ENCODE measurements at regions not wholly inside any gene's neighbourhood (a gene's known extent, or its start where the extent isn't known, plus 50 kb on each side); places are given as distances from the start of the nearest gene placed in this dataset.
"Not testable (repeated sequence)": the region's sequence is repeated elsewhere in the genome, so short reads cannot be mapped to it uniquely, and the experiment has no call there.

GRCh38 chr10:64041989-64042490 is 520.8 kb downstream of the REEP3 start:
- CTCF ChIA-PET: interaction anchor here (0.8 to 1.4 kb wide), 2 partner anchors 8 to 22 kb away, joined by 3 to 4 read pairs; no protein-coding TSS in a partner anchor
- DNase-seq: no peak
- Mint-ChIP-seq H3K9me3 (no peaks in the 10 kb centered on the region), H3K4me3 (peak overlapping the region in 5 of 7 donors; percentile 5 to 64 (median 39)), H3K27me3 (peaks cover 5 to 19% of the 10 kb centered on the region in 2 donors), H3K36me3 (no peaks in the 10 kb centered on the region), H3K27ac (peak overlapping the region in 1 of 8 donors; percentile 14), H3K4me1 (peaks cover 6 to 10% (median 6%) of the 10 kb centered on the region in 3 donors)
- H3K4me3 ChIP-seq (ENCODE audit: low read length): no peak overlapping the region
- H3K36me3 ChIP-seq (ENCODE audit: insufficient read depth, low read length): no peaks in the 10 kb centered on the region
- H3K27ac ChIP-seq (ENCODE audit: low read depth, low read length): no peak overlapping the region
- no peaks in the 10 kb centered on the region for H3K27me3 ChIP-seq (ENCODE audit: insufficient read depth, low read length, poor library complexity, severe bottlenecking)
- H3K9me3 ChIP-seq (ENCODE audit: low read length): no peaks in the 10 kb centered on the region
- POLR2A ChIA-PET: no interaction called here
- H3K4me1 ChIP-seq (ENCODE audit: insufficient read depth, low read length): peaks cover 4% of the 10 kb centered on the region

GRCh38 chr10:64044098-64044497 is 522.9 kb downstream of the REEP3 start:
- H3K27ac ChIP-seq (ENCODE audit: low read depth, low read length): no peak overlapping the region
- Mint-ChIP-seq H3K36me3 (no peaks in the 10 kb centered on the region), H3K9me3 (no peaks in the 10 kb centered on the region), H3K27me3 (peaks cover 3 to 11% of the 10 kb centered on the region in 2 donors), H3K4me3 (no peak overlapping the region), H3K27ac (no peak overlapping the region), H3K4me1 (peaks cover 6 to 10% (median 6%) of the 10 kb centered on the region in 3 donors)
- H3K9me3 ChIP-seq (ENCODE audit: low read length): no peaks in the 10 kb centered on the region
- POLR2A ChIA-PET: no interaction called here
- CTCF ChIA-PET: no interaction called here
- no peak for DNase-seq
- H3K36me3 ChIP-seq (ENCODE audit: insufficient read depth, low read length): no peaks in the 10 kb centered on the region
- H3K4me3 ChIP-seq (ENCODE audit: low read length): no peak overlapping the region
- H3K4me1 ChIP-seq (ENCODE audit: insufficient read depth, low read length): peaks cover 4% of the 10 kb centered on the region
- H3K27me3 ChIP-seq (ENCODE audit: insufficient read depth, low read length, poor library complexity, severe bottlenecking): no peaks in the 10 kb centered on the region

DNA sequence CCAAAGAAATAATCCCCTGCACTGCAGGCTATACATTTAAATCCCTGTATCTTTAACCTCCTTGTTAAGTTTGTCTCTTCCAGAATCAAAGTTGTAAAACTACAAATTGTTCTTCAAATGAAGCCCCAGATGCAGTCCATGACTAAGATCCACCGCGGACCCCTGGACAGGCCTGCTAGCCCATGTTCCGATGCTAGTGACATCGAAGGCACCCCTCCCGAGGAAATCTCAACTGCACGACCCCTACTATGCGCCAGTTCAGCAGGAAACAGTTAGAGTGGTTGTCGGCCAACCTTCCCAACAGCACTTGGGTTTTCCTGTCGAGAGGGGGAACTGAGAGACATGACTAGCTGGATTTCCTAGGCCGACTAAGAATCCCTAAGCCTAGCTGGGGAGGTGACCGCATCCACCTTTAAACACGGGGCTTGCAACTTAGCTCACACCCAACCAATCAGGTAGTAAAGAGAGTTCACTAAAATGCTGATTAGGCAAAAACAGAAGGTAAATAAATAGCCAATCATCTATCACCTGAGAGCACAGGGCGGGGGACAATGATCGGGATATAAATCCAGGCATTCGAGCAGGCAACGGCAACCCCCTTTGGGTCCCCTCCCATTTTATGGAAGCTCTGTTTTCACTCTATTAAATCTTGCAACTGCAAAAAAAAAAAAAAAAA is 523.9 kb downstream of the REEP3 start:
- DNase-seq; H3K27ac ChIP-seq (ENCODE audit: low read depth, low read length); H3K36me3 Mint-ChIP-seq; POLR2A ChIA-PET; H3K27ac Mint-ChIP-seq; H3K9me3 Mint-ChIP-seq; H3K4me3 ChIP-seq (ENCODE audit: low read length); CTCF ChIA-PET; H3K9me3 ChIP-seq (ENCODE audit: low read length); H3K4me1 Mint-ChIP-seq; H3K27me3 Mint-ChIP-seq; H3K36me3 ChIP-seq (ENCODE audit: insufficient read depth, low read length); H3K27me3 ChIP-seq (ENCODE audit: insufficient read depth, low read length, poor library complexity, severe bottlenecking); H3K4me3 Mint-ChIP-seq; H3K4me1 ChIP-seq (ENCODE audit: insufficient read depth, low read length): not testable (repeated sequence)

DNA sequence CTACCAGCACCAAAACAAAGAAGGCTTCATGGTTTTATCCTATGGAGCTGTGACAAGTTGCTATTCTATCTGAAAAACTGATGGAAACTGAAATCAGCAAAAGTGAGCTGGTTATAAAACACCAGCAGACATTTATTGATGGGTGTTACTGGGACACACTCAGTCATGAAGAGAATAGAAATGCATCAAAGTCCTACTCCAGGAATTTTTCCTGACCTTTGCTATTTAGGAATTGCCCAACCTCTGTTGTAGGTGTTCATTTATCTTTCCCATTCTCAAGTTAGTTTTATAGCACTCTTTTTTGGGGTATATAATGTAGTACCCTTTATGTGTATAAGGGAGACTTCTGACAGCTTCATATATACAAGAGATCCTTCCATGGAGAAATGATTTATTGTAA is 533.2 kb downstream of the REEP3 start:
- H3K27me3 Mint-ChIP-seq: no peaks in the 10 kb centered on the region
- POLR2A ChIA-PET: no interaction called here
- H3K36me3 Mint-ChIP-seq: no peaks in the 10 kb centered on the region
- H3K4me3 ChIP-seq (ENCODE audit: low read length): no peak overlapping the region
- H3K4me3 Mint-ChIP-seq: no peak overlapping the region
- no peak overlapping the region for H3K27ac Mint-ChIP-seq
- no peaks in the 10 kb centered on the region for H3K9me3 ChIP-seq (ENCODE audit: low read length)
- no peaks in the 10 kb centered on the region for H3K4me1 Mint-ChIP-seq
- no peak overlapping the region for H3K27ac ChIP-seq (ENCODE audit: low read depth, low read length)
- no peak for DNase-seq
- H3K36me3 ChIP-seq (ENCODE audit: insufficient read depth, low read length): no peaks in the 10 kb centered on the region
- H3K4me1 ChIP-seq (ENCODE audit: insufficient read depth, low read length): no peaks in the 10 kb centered on the region
- H3K9me3 Mint-ChIP-seq: peaks cover 0 to 4% (median 0%) of the 10 kb centered on the region in 5 donors
- CTCF ChIA-PET: no interaction called here
- H3K27me3 ChIP-seq (ENCODE audit: insufficient read depth, low read length, poor library complexity, severe bottlenecking): no peaks in the 10 kb centered on the region

GRCh38 chr10:64059884-64060283 is 538.7 kb downstream of the REEP3 start:
- H3K36me3 ChIP-seq (ENCODE audit: insufficient read depth, low read length): no peaks in the 10 kb centered on the region
- Mint-ChIP-seq H3K36me3 (no peaks in the 10 kb centered on the region), H3K4me3 (no peak overlapping the region), H3K4me1 (no peaks in the 10 kb centered on the region), H3K9me3 (peaks cover 0 to 2% (median 0%) of the 10 kb centered on the region in 5 donors), H3K27ac (no peak overlapping the region), H3K27me3 (peaks cover 0 to 6% of the 10 kb centered on the region in 2 donors)
- no peak for DNase-seq
- H3K4me3 ChIP-seq (ENCODE audit: low read length): no peak overlapping the region
- H3K27ac ChIP-seq (ENCODE audit: low read depth, low read length): no peak overlapping the region
- ChIA-PET POLR2A (no interaction called here), CTCF (no interaction called here)
- H3K4me1 ChIP-seq (ENCODE audit: insufficient read depth, low read length): no peaks in the 10 kb centered on the region
- no peaks in the 10 kb centered on the region for H3K9me3 ChIP-seq (ENCODE audit: low read length)
- H3K27me3 ChIP-seq (ENCODE audit: insufficient read depth, low read length, poor library complexity, severe bottlenecking): no peaks in the 10 kb centered on the region

DNA sequence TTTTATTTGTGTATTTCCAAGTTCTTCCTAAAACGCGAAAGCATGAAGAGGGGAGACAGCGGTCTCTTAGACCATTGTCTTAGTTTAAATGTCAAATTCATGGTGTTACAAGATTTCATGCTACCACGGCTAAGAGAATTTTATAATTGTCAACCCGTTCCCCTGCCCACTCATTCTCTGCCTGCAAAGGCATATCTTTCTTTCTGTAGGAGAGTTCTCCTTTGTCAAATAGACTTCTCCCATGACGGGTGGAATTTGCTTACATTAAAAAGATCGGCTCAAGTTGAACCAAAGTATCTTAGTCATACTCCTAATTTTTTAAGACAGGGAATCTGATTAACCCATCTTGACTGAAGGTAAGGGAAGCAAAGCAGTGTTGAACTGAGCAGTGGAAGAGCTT is 539.2 kb downstream of the REEP3 start:
- CTCF ChIA-PET: no interaction called here
- H3K36me3 Mint-ChIP-seq: no peaks in the 10 kb centered on the region
- H3K4me3 Mint-ChIP-seq: no peak overlapping the region

GRCh38 chr10:64062793-64063192 is 541.6 kb downstream of the REEP3 start:
- Histone ChIP-seq H3K27ac (ENCODE audit: low read depth, low read length) (no peak overlapping the region), H3K9me3 (ENCODE audit: low read length) (no peaks in the 10 kb centered on the region), H3K36me3 (ENCODE audit: insufficient read depth, low read length) (no peaks in the 10 kb centered on the region), H3K4me3 (ENCODE audit: low read length) (no peak overlapping the region), H3K4me1 (ENCODE audit: insufficient read depth, low read length) (no peaks in the 10 kb centered on the region), H3K27me3 (ENCODE audit: insufficient read depth, low read length, poor library complexity, severe bottlenecking) (no peaks in the 10 kb centered on the region)
- Mint-ChIP-seq H3K9me3 (peaks cover 0 to 2% (median 0%) of the 10 kb centered on the region in 5 donors), H3K4me3 (no peak overlapping the region), H3K27ac (no peak overlapping the region), H3K36me3 (no peaks in the 10 kb centered on the region), H3K27me3 (peaks cover 0 to 6% of the 10 kb centered on the region in 2 donors), H3K4me1 (no peaks in the 10 kb centered on the region)
- ChIA-PET CTCF (interaction anchor here (2.1 kb wide), 1 partner anchor 21 kb away, joined by 4 read pairs; no protein-coding TSS in a partner anchor), POLR2A (no interaction called here)
- no peak for DNase-seq

More for the DNA sequence above, 539.2 kb downstream of the REEP3 start:
- no peak overlapping the region for H3K4me3 ChIP-seq (ENCODE audit: low read length)
- H3K4me1 ChIP-seq (ENCODE audit: insufficient read depth, low read length): no peaks in the 10 kb centered on the region
- H3K9me3 ChIP-seq (ENCODE audit: low read length): no peaks in the 10 kb centered on the region
- Mint-ChIP-seq H3K27ac (no peak overlapping the region), H3K27me3 (peaks cover 0 to 6% of the 10 kb centered on the region in 2 donors), H3K9me3 (peaks cover 0 to 2% (median 0%) of the 10 kb centered on the region in 5 donors), H3K4me1 (no peaks in the 10 kb centered on the region)
- no peaks in the 10 kb centered on the region for H3K36me3 ChIP-seq (ENCODE audit: insufficient read depth, low read length)
- POLR2A ChIA-PET: no interaction called here
- no peak for DNase-seq
- no peak overlapping the region for H3K27ac ChIP-seq (ENCODE audit: low read depth, low read length)
- no peaks in the 10 kb centered on the region for H3K27me3 ChIP-seq (ENCODE audit: insufficient read depth, low read length, poor library complexity, severe bottlenecking)

GRCh38 chr10:64067009-64067606 is 545.9 kb downstream of the REEP3 start:
- CTCF ChIA-PET: no interaction called here

More at GRCh38 chr10:64067009-64067606, 545.9 kb downstream of the REEP3 start:
- Mint-ChIP-seq H3K9me3 (peaks cover 0 to 2% (median 0%) of the 10 kb centered on the region in 5 donors), H3K36me3 (no peaks in the 10 kb centered on the region), H3K4me1 (no peaks in the 10 kb centered on the region), H3K27me3 (peaks cover 0 to 2% of the 10 kb centered on the region in 2 donors), H3K4me3 (no peak overlapping the region), H3K27ac (no peak overlapping the region)
- H3K9me3 ChIP-seq (ENCODE audit: low read length): no peaks in the 10 kb centered on the region
- no peaks in the 10 kb centered on the region for H3K4me1 ChIP-seq (ENCODE audit: insufficient read depth, low read length)
- no peaks in the 10 kb centered on the region for H3K36me3 ChIP-seq (ENCODE audit: insufficient read depth, low read length)
- H3K27me3 ChIP-seq (ENCODE audit: insufficient read depth, low read length, poor library complexity, severe bottlenecking): no peaks in the 10 kb centered on the region
- no peak overlapping the region for H3K27ac ChIP-seq (ENCODE audit: low read depth, low read length)
- DNase-seq: no peak
- POLR2A ChIA-PET: no interaction called here
- no peak overlapping the region for H3K4me3 ChIP-seq (ENCODE audit: low read length)

Data from CD8-positive, alpha-beta memory T cell (primary cell).